HEK293 (cell line): ENCODE measurements at regions not wholly inside any gene's neighbourhood (a gene's known extent, or its start where the extent isn't known, plus 50 kb on each side); places are given as distances from the start of the nearest gene placed in this dataset.

ENCODE experiments used
- CTCF ChIA-PET: fragments of 350-600 bp; formaldehyde crosslinking; extraction: SDS; loops from one replicate; lab custom pipeline; 2021; ENCODE audit warnings: antibody characterized with exemption; lab: Yijun Ruan, JAX
- POLR2A ChIA-PET: fragments of 300-600 bp; formaldehyde crosslinking; extraction: SDS; loops from one replicate; lab custom pipeline; 2020; ENCODE audit warnings: antibody characterized with exemption, inconsistent platforms; lab: Yijun Ruan, JAX
- H3K27ac ChIP-seq: fragments of 200-500 bp; sonication (Bioruptor generic); 2 replicates; pipeline ENCODE4 v1.5.1; 2014; ENCODE audit warnings: low read depth, low read length, control low read depth, inconsistent platforms; ENCODE audit errors: extremely low read depth
- H3K36me3 ChIP-seq, 2 experiments: fragments of 200-500 bp in 1 of 2; sonication (Bioruptor generic) in 1 of 2; 1 replicate in 1 of 2; 2 replicates in 1 of 2; pipeline ENCODE4 v1.5.1; 2014 to 2017; ENCODE audit warnings: inconsistent platforms in 2 of 2, low read length in 2 of 2; ENCODE audit not compliant: control insufficient read depth in 2 of 2, insufficient read depth in 1 of 2
- H3K4me1 ChIP-seq: fragments of 200-500 bp; sonication (Bioruptor generic); 2 replicates; pipeline ENCODE4 v1.5.1; 2014; ENCODE audit warnings: mild to moderate bottlenecking, low read length, inconsistent platforms; ENCODE audit not compliant: control insufficient read depth, insufficient read depth
- H3K4me3 ChIP-seq: 2 replicates; pipeline ENCODE4 v1.5.1; 2011; ENCODE audit warnings: low read depth, mild to moderate bottlenecking, control low read depth, low read length, moderate library complexity
- H3K9me3 ChIP-seq: fragments of 200-500 bp; sonication (Bioruptor generic); 2 replicates; pipeline ENCODE4 v1.5.1; 2014; ENCODE audit warnings: low read depth, low read length, inconsistent platforms; ENCODE audit not compliant: control insufficient read depth, insufficient read depth
- AEBP2 ChIP-seq: fragments of 450-650 bp; formaldehyde crosslinking; IDR thresholded peaks from 2 replicates; pipeline ENCODE4 v1.5.1; 2016; ENCODE audit warnings: missing biosample characterization, missing genetic modification characterization, borderline replicate concordance
- KLF1 ChIP-seq: fragments of 450-650 bp; formaldehyde crosslinking; IDR thresholded peaks from 2 replicates; pipeline ENCODE4 v1.5.1; 2016; ENCODE audit warnings: missing biosample characterization, missing genetic modification characterization
- OSR2 ChIP-seq: fragments of 450-650 bp; formaldehyde crosslinking; IDR thresholded peaks from 2 replicates; pipeline ENCODE4 v1.5.1; 2016; ENCODE audit warnings: missing biosample characterization, missing genetic modification characterization
- PRDM4 ChIP-seq: fragments of 450-650 bp; formaldehyde crosslinking; IDR thresholded peaks from 2 replicates; pipeline ENCODE4 v1.5.1; 2017; ENCODE audit warnings: missing biosample characterization, missing genetic modification characterization
- SCRT1 ChIP-seq: fragments of 450-650 bp; formaldehyde crosslinking; IDR thresholded peaks from 2 replicates; pipeline ENCODE4 v1.5.1; 2016; ENCODE audit warnings: missing biosample characterization, missing genetic modification characterization, borderline replicate concordance
- SETDB1 ChIP-seq: IDR thresholded peaks from one replicate; pipeline ENCODE4 v1.6.1; 2017; ENCODE audit warnings: mild to moderate bottlenecking, low read length, moderate library complexity, mixed read lengths; ENCODE audit not compliant: insufficient read length
- SP2 ChIP-seq: fragments of 450-650 bp; formaldehyde crosslinking; IDR thresholded peaks from 2 replicates; pipeline ENCODE4 v1.5.1; 2016; ENCODE audit warnings: missing biosample characterization, missing genetic modification characterization
- SP7 ChIP-seq: fragments of 450-650 bp; formaldehyde crosslinking; IDR thresholded peaks from 2 replicates; pipeline ENCODE4 v1.5.1; 2016; ENCODE audit warnings: missing biosample characterization, missing genetic modification characterization
- ZNF280D ChIP-seq: fragments of 450-650 bp; formaldehyde crosslinking; IDR thresholded peaks from 2 replicates; pipeline ENCODE4 v1.5.1; 2016; ENCODE audit warnings: missing biosample characterization, missing genetic modification characterization
- ZNF324 ChIP-seq: fragments of 450-650 bp; formaldehyde crosslinking; IDR thresholded peaks from 2 replicates; pipeline ENCODE4 v1.5.1; 2016; ENCODE audit warnings: missing biosample characterization, missing genetic modification characterization
- ZNF366 ChIP-seq: fragments of 450-650 bp; formaldehyde crosslinking; conservative IDR thresholded peaks from 2 replicates; pipeline ENCODE4 v1.5.1; 2016; ENCODE audit warnings: missing biosample characterization, missing genetic modification characterization
- ZNF394 ChIP-seq: fragments of 450-650 bp; formaldehyde crosslinking; IDR thresholded peaks from 2 replicates; pipeline ENCODE4 v1.5.1; 2016; ENCODE audit warnings: missing biosample characterization, missing genetic modification characterization, mild to moderate bottlenecking, moderate library complexity, borderline replicate concordance
- ZNF473 ChIP-seq: fragments of 450-650 bp; formaldehyde crosslinking; IDR thresholded peaks from 2 replicates; pipeline ENCODE4 v1.5.1; 2017; ENCODE audit warnings: missing biosample characterization, missing genetic modification characterization
- ZNF501 ChIP-seq: fragments of 450-650 bp; formaldehyde crosslinking; IDR thresholded peaks from 2 replicates; pipeline ENCODE4 v1.5.1; 2016; ENCODE audit warnings: missing biosample characterization, missing genetic modification characterization
- ZNF518A ChIP-seq: fragments of 450-650 bp; formaldehyde crosslinking; conservative IDR thresholded peaks from 2 replicates; pipeline ENCODE4 v1.5.1; 2016; ENCODE audit warnings: low read depth, missing biosample characterization, missing genetic modification characterization
- ZNF561 ChIP-seq: fragments of 450-650 bp; IDR thresholded peaks from 2 replicates; pipeline ENCODE4 v1.5.1; 2018; ENCODE audit warnings: missing biosample characterization, missing genetic modification characterization, borderline replicate concordance
- ZNF610 ChIP-seq: fragments of 450-650 bp; formaldehyde crosslinking; IDR thresholded peaks from 2 replicates; pipeline ENCODE4 v1.5.1; 2016; ENCODE audit warnings: missing biosample characterization, missing genetic modification characterization, borderline replicate concordance
- ZNF624 ChIP-seq: fragments of 450-650 bp; formaldehyde crosslinking; IDR thresholded peaks from 2 replicates; pipeline ENCODE4 v1.5.1; 2017; ENCODE audit warnings: missing biosample characterization, missing genetic modification characterization
- ZNF629 ChIP-seq: fragments of 450-650 bp; formaldehyde crosslinking; IDR thresholded peaks from 2 replicates; pipeline ENCODE4 v1.5.1; 2017; ENCODE audit warnings: missing biosample characterization, missing genetic modification characterization
- ZNF776 ChIP-seq: fragments of 450-650 bp; formaldehyde crosslinking; IDR thresholded peaks from 2 replicates; pipeline ENCODE4 v1.5.0; 2017; ENCODE audit warnings: missing biosample characterization, missing genetic modification characterization, borderline replicate concordance
- ZNF830 ChIP-seq: fragments of 450-650 bp; IDR thresholded peaks from 2 replicates; pipeline ENCODE4 v1.5.0; 2018; ENCODE audit warnings: missing biosample characterization, missing genetic modification characterization, low read depth, mild to moderate bottlenecking, moderate library complexity
- ZSCAN16 ChIP-seq: fragments of 450-650 bp; formaldehyde crosslinking; IDR thresholded peaks from 2 replicates; pipeline ENCODE4 v1.5.1; 2016; ENCODE audit warnings: missing biosample characterization, missing genetic modification characterization

- TF ChIP-seq ZNF561 (no peak), SP2 (no peak), ZNF473 (tag by site-specific recombination) (no peak)
- TF ChIP-seq, all 188 proteins: peak for 0
Measured at GRCh38 chr1:157200451-157200850, 62.3 kb upstream of the ETV3 start (continued).

- POLR2A ChIA-PET: no interaction called here
- H3K9me3 ChIP-seq: no peaks in the 10 kb centered on the region
- CTCF ChIA-PET: interaction anchor here (0.6 to 1.0 kb wide), 3 partner anchors 28 to 111 kb away, joined by 3 read pairs; no protein-coding TSS in a partner anchor
- H3K36me3 ChIP-seq: no peaks in the 10 kb centered on the region
- no peaks in the 10 kb centered on the region for H3K4me1 ChIP-seq
- no peak overlapping the region for H3K27ac ChIP-seq
- no peak overlapping the region for H3K4me3 ChIP-seq
- TF ChIP-seq ZNF394 (no peak), SCRT1 (no peak), AEBP2 (tag by site-specific recombination) (no peak), ZNF624 (tag by site-specific recombination) (no peak), ZNF366 (tag by site-specific recombination) (no peak), KLF1 (tag by site-specific recombination) (no peak), ZNF629 (no peak), ZSCAN16 (tag by site-specific recombination) (no peak)
Measured at GRCh38 chr1:157199421-157199755, 61.2 kb upstream of the ETV3 start.

GRCh38 chr1:157198619-157199420 is 60.6 kb upstream of the ETV3 start:
- Histone ChIP-seq H3K4me1 (no peaks in the 10 kb centered on the region), H3K9me3 (no peaks in the 10 kb centered on the region), H3K36me3 (no peaks in the 10 kb centered on the region), H3K27ac (no peak overlapping the region), H3K4me3 (no peak overlapping the region)
- ChIA-PET CTCF (interaction anchor here (0.6 to 3.1 kb wide), 5 partner anchors 12 to 1836 kb away, joined by 3 to 26 read pairs (median 3); no protein-coding TSS in a partner anchor), POLR2A (no interaction called here)
- TF ChIP-seq OSR2 (tag by site-specific recombination) (no peak), ZNF518A (tag by site-specific recombination) (no peak), ZNF280D (tag by site-specific recombination) (no peak), SETDB1 (no peak), ZNF324 (tag by site-specific recombination) (no peak), ZNF366 (tag by site-specific recombination) (no peak), ZNF610 (no peak), ZNF501 (tag by site-specific recombination) (no peak), PRDM4 (no peak), ZNF830 (tag by site-specific recombination) (no peak), ZNF776 (tag by site-specific recombination) (no peak), SP7 (no peak)
